HepG2 (cell line): ENCODE measurements at regions not wholly inside any gene's neighbourhood (a gene's known extent, or its start where the extent isn't known, plus 50 kb on each side); places are given as distances from the start of the nearest gene placed in this dataset.

ENCODE experiments used
- ATAC-seq: fragments of 200-7000 bp; cut with Tn5 transposase; 3 replicates; pipeline ENCODE4 v1.9.1; 2020; ENCODE audit warnings: mild to moderate bottlenecking, moderate library complexity
- BruUV-seq: library from RNA; stranded (reverse); fragments of 400-500 nt; replicated peaks from 2 replicates; lab custom pipeline; 2021; lab: Mats Ljungman, UMichigan
- CTCF ChIA-PET: fragments of 300-600 bp; formaldehyde crosslinking; extraction: SDS; loops from one replicate; lab custom pipeline; 2021; ENCODE audit warnings: low total read pairs, inconsistent platforms, low intra/inter-chr PET ratio; lab: Yijun Ruan, JAX
- POLR2A ChIA-PET: fragments of 350-600 bp; sonication (Branson Sonifier 250); formaldehyde crosslinking; loops from one replicate; lab custom pipeline; 2020; ENCODE audit warnings: antibody characterized with exemption, inconsistent platforms; lab: Yijun Ruan, JAX
- DNase-seq: peaks from one replicate; pipeline ENCODE4 v3.0.0-alpha.2; 2015; ENCODE audit warnings: low spot score
- FAIRE-seq: peaks from 3 replicates; lab custom pipeline; 2011; peaks lifted over from hg19 to GRCh38; lab: Jason Lieb, UNC
- H2AFZ ChIP-seq: one replicate; pipeline ENCODE4 v1.6.1; 2011; ENCODE audit warnings: low read length, inconsistent platforms
- H3K27ac ChIP-seq: fragments of 300-600 bp; 3 replicates; pipeline ENCODE4 v1.8.0; 2011; ENCODE audit warnings: mixed run types, mild to moderate bottlenecking, mixed read lengths, low read length, inconsistent platforms; ENCODE audit not compliant: insufficient read depth; ENCODE audit errors: extremely low read length
- H3K27me3 ChIP-seq, 2 experiments: fragments of 200-600 bp in 1 of 2; 2 replicates in 1 of 2; 3 replicates in 1 of 2; pipeline versions ENCODE4 v1.6.0 to v1.8.0; 2011; ENCODE audit warnings: low read length in 2 of 2, mild to moderate bottlenecking in 2 of 2, moderate library complexity in 2 of 2, inconsistent platforms in 1 of 2; ENCODE audit not compliant: insufficient read depth in 2 of 2, control insufficient read depth in 1 of 2
- H3K36me3 ChIP-seq, 2 experiments: fragments of 200-600 bp in 1 of 2; replicated peaks in 1 of 2; 2 replicates in 1 of 2; 3 replicates in 1 of 2; pipeline versions ENCODE4 v1.5.1 to v1.8.0; 2011; ENCODE audit warnings: low read length in 2 of 2, inconsistent platforms in 1 of 2; ENCODE audit not compliant: insufficient read depth in 2 of 2, control insufficient read depth in 1 of 2
- H3K4me1 ChIP-seq: 2 replicates; pipeline ENCODE4 v1.5.1; 2012; ENCODE audit warnings: low read length, inconsistent platforms; ENCODE audit not compliant: insufficient read depth
- H3K4me2 ChIP-seq: 2 replicates; pipeline ENCODE4 v1.6.0; 2011; ENCODE audit warnings: low read depth, low read length, inconsistent platforms
- H3K4me3 ChIP-seq, 3 experiments: fragments of 200-600 bp in 1 of 3; sonication (generic), shearing (Covaris generic) in 1 of 3; replicated peaks in 1 of 3; 2 replicates each; pipeline ENCODE4 v1.5.1; 2011 to 2016; ENCODE audit warnings: low read length in 3 of 3, inconsistent platforms in 2 of 3, low read depth in 2 of 3, mild to moderate bottlenecking in 2 of 3, control low read depth in 1 of 3, mixed read lengths in 1 of 3; ENCODE audit not compliant: insufficient read depth in 1 of 3
- H3K79me2 ChIP-seq: one replicate; pipeline ENCODE4 v1.6.1; 2011; ENCODE audit warnings: low read length, inconsistent platforms; ENCODE audit not compliant: insufficient read depth
- H3K9ac ChIP-seq: 2 replicates; pipeline ENCODE4 v1.6.0; 2011; ENCODE audit warnings: mild to moderate bottlenecking, low read depth, low read length, inconsistent platforms; ENCODE audit not compliant: insufficient read depth
- H3K9me3 ChIP-seq: 2 replicates; pipeline ENCODE4 v1.5.1; 2012; ENCODE audit warnings: mild to moderate bottlenecking, low read length
- H4K20me1 ChIP-seq: 2 replicates; pipeline ENCODE4 v1.6.0; 2011; ENCODE audit warnings: inconsistent platforms, mild to moderate bottlenecking, low read length, moderate library complexity; ENCODE audit not compliant: insufficient read depth
- ASH2L ChIP-seq: fragments of 300-600, 200-600 bp; sonication (generic); IDR thresholded peaks from 2 replicates; pipeline ENCODE4 v1.7.0; 2017; ENCODE audit warnings: low read depth, mild to moderate bottlenecking, moderate library complexity, mixed read lengths, low read length; ENCODE audit not compliant: insufficient read length
- BCL6 ChIP-seq: IDR thresholded peaks from 2 replicates; pipeline ENCODE4 v1.6.1; 2016; ENCODE audit warnings: missing genetic modification reagents, missing compliant biosample characterization
- CREM ChIP-seq, 2 experiments: sonication (generic) in 1 of 2; formaldehyde crosslinking in 1 of 2; IDR thresholded peaks; 2 replicates each; pipeline versions ENCODE4 v1.4.0 to v1.6.1; 2016 to 2020; ENCODE audit warnings: antibody characterized with exemption in 1 of 2, mild to moderate bottlenecking in 1 of 2, missing genetic modification reagents in 1 of 2
- FOXA1 ChIP-seq, 2 experiments: fragments of 450-650 bp in 1 of 2; sonication (generic) in 1 of 2; formaldehyde crosslinking in 1 of 2; IDR thresholded peaks; 2 replicates each; pipeline versions ENCODE4 v1.4.0 to v1.6.1; 2016 to 2020; ENCODE audit warnings: missing genetic modification reagents in 1 of 2
- GATAD1 ChIP-seq: IDR thresholded peaks from 2 replicates; pipeline ENCODE4 v1.6.1; 2016; ENCODE audit warnings: missing genetic modification reagents, missing compliant biosample characterization
- GATAD2A ChIP-seq: IDR thresholded peaks from 2 replicates; pipeline ENCODE4 v1.6.1; 2016
- HMG20A ChIP-seq: IDR thresholded peaks from 2 replicates; pipeline ENCODE4 v1.6.1; 2016; ENCODE audit warnings: borderline replicate concordance
- SAP130 ChIP-seq: IDR thresholded peaks from 2 replicates; pipeline ENCODE4 v1.6.1; 2016; ENCODE audit warnings: low read depth
- SOX5 ChIP-seq: IDR thresholded peaks from 2 replicates; pipeline ENCODE4 v1.6.1; 2016; ENCODE audit warnings: borderline replicate concordance
- ZNF703 ChIP-seq: sonication (generic); formaldehyde crosslinking; IDR thresholded peaks from 2 replicates; pipeline ENCODE4 v1.5.1; 2020; ENCODE audit warnings: missing genetic modification reagents, mild to moderate bottlenecking, moderate library complexity, borderline replicate concordance
- in situ Hi-C: cut with HindIII; loops from 2 replicates; pipeline ENCODE4 v1.10.0; 2017; ENCODE audit warnings: low pct_unique_long_range_greater_than_20kb; ENCODE audit not compliant: extremely low pct_ligation_motif_present
- intact Hi-C: fragments of 100-400 bp; cut with micrococcal nuclease; formaldehyde crosslinking; loops from one replicate; pipeline ENCODE4 v1.10.0; 2022; ENCODE audit not compliant: unreplicated experiment
- TF ChIP-seq, protein P1 (sequence below): sonication (generic); formaldehyde crosslinking; IDR thresholded peaks from 2 replicates; pipeline ENCODE4 v1.5.1; 2020; ENCODE audit warnings: mild to moderate bottlenecking, missing genetic modification reagents
- TF ChIP-seq, protein P2 (sequence below): sonication (generic); formaldehyde crosslinking; conservative IDR thresholded peaks from 2 replicates; pipeline ENCODE4 v1.4.0; 2020; ENCODE audit warnings: mild to moderate bottlenecking, missing genetic modification reagents, moderate library complexity
- TF ChIP-seq, protein P3 (sequence below): sonication (generic); formaldehyde crosslinking; IDR thresholded peaks from 2 replicates; pipeline ENCODE4 v1.5.1; 2020; ENCODE audit warnings: missing genetic modification reagents, mild to moderate bottlenecking, borderline replicate concordance
- TF ChIP-seq, protein P4 (sequence below): IDR thresholded peaks from 2 replicates; pipeline ENCODE4 v1.6.1; 2016

DNA sequence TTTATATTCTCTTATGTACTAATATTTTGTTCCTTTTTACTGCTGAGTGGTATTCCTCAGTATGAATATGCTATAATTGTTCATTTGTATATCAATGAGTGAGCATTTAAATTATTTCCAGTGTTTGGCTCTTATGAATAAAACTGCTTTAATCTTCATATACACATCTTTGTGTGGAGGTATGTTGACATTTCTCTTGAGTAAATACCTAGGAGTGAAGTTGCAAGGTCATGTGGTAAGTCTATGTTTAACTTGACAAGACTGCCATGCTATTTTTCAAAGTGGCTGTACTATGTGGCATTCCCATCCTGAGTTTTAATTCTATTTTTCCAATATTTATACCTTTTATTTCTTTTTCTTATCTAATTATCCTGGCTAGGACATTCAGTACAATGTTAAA, 124.2 kb downstream of the ADSS2 start:
- DNase-seq, result peak; percentile 36
- Histone ChIP-seq H3K9ac (no peak overlapping the region), H2AFZ (no peak overlapping the region), H3K27me3 (no peaks in the 10 kb centered on the region), H3K4me2 (no peak overlapping the region), H3K79me2 (no peaks in the 10 kb centered on the region), H4K20me1 (no peaks in the 10 kb centered on the region), H3K4me1 (peaks cover 48% of the 10 kb centered on the region), H3K4me3 (no peak overlapping the region), H3K27ac (no peak overlapping the region), H3K9me3 (peaks cover 6% of the 10 kb centered on the region; the same call in 1 of the 2 replicates), H3K36me3 (no peaks in the 10 kb centered on the region)
- no peak for FAIRE-seq
- in situ Hi-C loops, result no loop called here
- ChIA-PET POLR2A (no interaction called here), CTCF (no interaction called here)
- peak; percentile 71 for ATAC-seq
- no TSS peak for BruUV-seq
- intact Hi-C loops, result loop anchor here (10.0 kb wide), 1 partner anchor 127 kb away; the partner anchor contains the start of gene ADSS2
- TF ChIP-seq, protein P1, sequence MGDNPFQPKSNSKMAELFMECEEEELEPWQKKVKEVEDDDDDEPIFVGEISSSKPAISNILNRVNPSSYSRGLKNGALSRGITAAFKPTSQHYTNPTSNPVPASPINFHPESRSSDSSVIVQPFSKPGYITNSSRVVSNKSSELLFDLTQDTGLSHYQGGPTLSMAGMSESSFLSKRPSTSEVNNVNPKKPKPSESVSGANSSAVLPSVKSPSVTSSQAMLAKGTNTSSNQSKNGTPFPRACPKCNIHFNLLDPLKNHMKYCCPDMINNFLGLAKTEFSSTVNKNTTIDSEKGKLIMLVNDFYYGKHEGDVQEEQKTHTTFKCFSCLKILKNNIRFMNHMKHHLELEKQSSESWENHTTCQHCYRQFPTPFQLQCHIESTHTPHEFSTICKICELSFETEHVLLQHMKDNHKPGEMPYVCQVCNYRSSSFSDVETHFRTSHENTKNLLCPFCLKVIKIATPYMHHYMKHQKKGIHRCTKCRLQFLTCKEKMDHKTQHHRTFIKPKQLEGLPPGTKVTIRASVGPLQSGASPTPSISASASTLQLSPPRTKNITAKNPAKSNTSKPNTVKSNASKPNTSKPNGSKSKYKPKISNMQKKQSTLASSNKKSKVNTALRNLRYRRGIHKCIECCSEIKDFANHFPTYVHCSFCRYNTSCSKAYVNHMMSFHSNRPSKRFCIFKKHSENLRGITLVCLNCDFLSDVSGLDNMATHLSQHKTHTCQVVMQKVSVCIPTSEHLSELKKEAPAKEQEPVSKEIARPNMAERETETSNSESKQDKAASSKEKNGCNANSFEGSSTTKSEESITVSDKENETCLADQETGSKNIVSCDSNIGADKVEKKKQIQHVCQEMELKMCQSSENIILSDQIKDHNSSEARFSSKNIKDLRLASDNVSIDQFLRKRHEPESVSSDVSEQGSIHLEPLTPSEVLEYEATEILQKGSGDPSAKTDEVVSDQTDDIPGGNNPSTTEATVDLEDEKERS (CRISPR knock-in tag), result no peak
- TF ChIP-seq ZNF703 (CRISPR knock-in tag) (no peak), SAP130 (CRISPR knock-in tag) (peak; percentile 31; the same call in 1 of the 2 replicates), FOXA1 (IDR thresholded peaks at IDR 0.05) (peak; percentile 81), FOXA1 (CRISPR knock-in tag; IDR thresholded peaks at IDR 0.05) (peak; percentile 85), HMG20A (peak; percentile 77; the same call in 1 of the 2 replicates), BCL6 (CRISPR knock-in tag) (peak; percentile 25; the same call in 1 of the 2 replicates), SOX5 (CRISPR knock-in tag) (peak; percentile 59; the same call in 1 of the 2 replicates), GATAD1 (CRISPR knock-in tag) (no peak), GATAD2A (CRISPR knock-in tag) (peak; percentile 71), ASH2L (no peak), CREM (IDR thresholded peaks at IDR 0.05) (peak; percentile 15; the same call in 1 of the 2 replicates), CREM (CRISPR knock-in tag; IDR thresholded peaks at IDR 0.05) (no peak)
- TF ChIP-seq, protein P2, sequence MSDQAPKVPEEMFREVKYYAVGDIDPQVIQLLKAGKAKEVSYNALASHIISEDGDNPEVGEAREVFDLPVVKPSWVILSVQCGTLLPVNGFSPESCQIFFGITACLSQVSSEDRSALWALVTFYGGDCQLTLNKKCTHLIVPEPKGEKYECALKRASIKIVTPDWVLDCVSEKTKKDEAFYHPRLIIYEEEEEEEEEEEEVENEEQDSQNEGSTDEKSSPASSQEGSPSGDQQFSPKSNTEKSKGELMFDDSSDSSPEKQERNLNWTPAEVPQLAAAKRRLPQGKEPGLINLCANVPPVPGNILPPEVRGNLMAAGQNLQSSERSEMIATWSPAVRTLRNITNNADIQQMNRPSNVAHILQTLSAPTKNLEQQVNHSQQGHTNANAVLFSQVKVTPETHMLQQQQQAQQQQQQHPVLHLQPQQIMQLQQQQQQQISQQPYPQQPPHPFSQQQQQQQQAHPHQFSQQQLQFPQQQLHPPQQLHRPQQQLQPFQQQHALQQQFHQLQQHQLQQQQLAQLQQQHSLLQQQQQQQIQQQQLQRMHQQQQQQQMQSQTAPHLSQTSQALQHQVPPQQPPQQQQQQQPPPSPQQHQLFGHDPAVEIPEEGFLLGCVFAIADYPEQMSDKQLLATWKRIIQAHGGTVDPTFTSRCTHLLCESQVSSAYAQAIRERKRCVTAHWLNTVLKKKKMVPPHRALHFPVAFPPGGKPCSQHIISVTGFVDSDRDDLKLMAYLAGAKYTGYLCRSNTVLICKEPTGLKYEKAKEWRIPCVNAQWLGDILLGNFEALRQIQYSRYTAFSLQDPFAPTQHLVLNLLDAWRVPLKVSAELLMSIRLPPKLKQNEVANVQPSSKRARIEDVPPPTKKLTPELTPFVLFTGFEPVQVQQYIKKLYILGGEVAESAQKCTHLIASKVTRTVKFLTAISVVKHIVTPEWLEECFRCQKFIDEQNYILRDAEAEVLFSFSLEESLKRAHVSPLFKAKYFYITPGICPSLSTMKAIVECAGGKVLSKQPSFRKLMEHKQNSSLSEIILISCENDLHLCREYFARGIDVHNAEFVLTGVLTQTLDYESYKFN (CRISPR knock-in tag), result 0 out of 2 replicates have a peak, but pooled peaks have one; percentile 24
- TF ChIP-seq, protein P3, sequence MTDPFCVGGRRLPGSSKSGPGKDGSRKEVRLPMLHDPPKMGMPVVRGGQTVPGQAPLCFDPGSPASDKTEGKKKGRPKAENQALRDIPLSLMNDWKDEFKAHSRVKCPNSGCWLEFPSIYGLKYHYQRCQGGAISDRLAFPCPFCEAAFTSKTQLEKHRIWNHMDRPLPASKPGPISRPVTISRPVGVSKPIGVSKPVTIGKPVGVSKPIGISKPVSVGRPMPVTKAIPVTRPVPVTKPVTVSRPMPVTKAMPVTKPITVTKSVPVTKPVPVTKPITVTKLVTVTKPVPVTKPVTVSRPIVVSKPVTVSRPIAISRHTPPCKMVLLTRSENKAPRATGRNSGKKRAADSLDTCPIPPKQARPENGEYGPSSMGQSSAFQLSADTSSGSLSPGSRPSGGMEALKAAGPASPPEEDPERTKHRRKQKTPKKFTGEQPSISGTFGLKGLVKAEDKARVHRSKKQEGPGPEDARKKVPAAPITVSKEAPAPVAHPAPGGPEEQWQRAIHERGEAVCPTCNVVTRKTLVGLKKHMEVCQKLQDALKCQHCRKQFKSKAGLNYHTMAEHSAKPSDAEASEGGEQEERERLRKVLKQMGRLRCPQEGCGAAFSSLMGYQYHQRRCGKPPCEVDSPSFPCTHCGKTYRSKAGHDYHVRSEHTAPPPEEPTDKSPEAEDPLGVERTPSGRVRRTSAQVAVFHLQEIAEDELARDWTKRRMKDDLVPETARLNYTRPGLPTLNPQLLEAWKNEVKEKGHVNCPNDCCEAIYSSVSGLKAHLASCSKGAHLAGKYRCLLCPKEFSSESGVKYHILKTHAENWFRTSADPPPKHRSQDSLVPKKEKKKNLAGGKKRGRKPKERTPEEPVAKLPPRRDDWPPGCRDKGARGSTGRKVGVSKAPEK (CRISPR knock-in tag), result no peak
- TF ChIP-seq, protein P4, sequence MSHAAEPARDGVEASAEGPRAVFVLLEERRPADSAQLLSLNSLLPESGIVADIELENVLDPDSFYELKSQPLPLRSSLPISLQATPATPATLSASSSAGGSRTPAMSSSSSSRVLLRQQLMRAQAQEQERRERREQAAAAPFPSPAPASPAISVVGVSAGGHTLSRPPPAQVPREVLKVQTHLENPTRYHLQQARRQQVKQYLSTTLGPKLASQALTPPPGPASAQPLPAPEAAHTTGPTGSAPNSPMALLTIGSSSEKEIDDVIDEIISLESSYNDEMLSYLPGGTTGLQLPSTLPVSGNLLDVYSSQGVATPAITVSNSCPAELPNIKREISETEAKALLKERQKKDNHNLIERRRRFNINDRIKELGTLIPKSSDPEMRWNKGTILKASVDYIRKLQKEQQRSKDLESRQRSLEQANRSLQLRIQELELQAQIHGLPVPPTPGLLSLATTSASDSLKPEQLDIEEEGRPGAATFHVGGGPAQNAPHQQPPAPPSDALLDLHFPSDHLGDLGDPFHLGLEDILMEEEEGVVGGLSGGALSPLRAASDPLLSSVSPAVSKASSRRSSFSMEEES (CRISPR knock-in tag), result peak; percentile 66; the same call in 1 of the 2 replicates
